ENCODE measurements at regions not wholly inside any gene's neighbourhood (a gene's known extent, or its start where the extent isn't known, plus 50 kb on each side); places are given as distances from the start of the nearest gene placed in this dataset.

GRCh38 chr13:111858571-111858970, 208.4 kb upstream of the SOX1 start:
- WGBS, 2 donors: 89% methylated on average over 14 of the region's 14 CpGs
- no peak for TF ChIP-seq CTCF (IDR thresholded peaks at IDR 0.05; ENCODE audit: control extremely low read depth, extremely low read depth)

GRCh38 chr13:111859354-111860230, 207.4 kb upstream of the SOX1 start:
- 78 to 83% methylated on average over 18 of the region's 18 CpGs for WGBS, 2 donors
- H3K9me3 ChIP-seq (ENCODE audit: control insufficient read depth in 4 of 4, insufficient read depth in 3 of 4, low read length in 3 of 4): peaks cover 0 to 12% (median 0%) of the 10 kb centered on the region in 4 donors
- H3K36me3 ChIP-seq (ENCODE audit: control insufficient read depth in 4 of 4, insufficient read depth in 4 of 4, low read length in 4 of 4): no peaks in the 10 kb centered on the region
- no peak for DNase-seq
- H3K27me3 ChIP-seq (ENCODE audit: control insufficient read depth in 3 of 3, insufficient read depth in 3 of 3, low read length in 2 of 3): peaks cover 0 to 10% (median 0%) of the 10 kb centered on the region in 3 donors
- ATAC-seq (ENCODE audit: insufficient read depth, low FRiP score): no peak
- no peak overlapping the region for H3K4me3 ChIP-seq
- no peak overlapping the region for H3K27ac ChIP-seq (ENCODE audit: low read depth in 1 of 2, low read length in 1 of 2)
- no peak for TF ChIP-seq CTCF (IDR thresholded peaks at IDR 0.05; ENCODE audit: control extremely low read depth, extremely low read depth)
- H3K4me1 ChIP-seq (ENCODE audit: control insufficient read depth in 5 of 5, insufficient read depth in 5 of 5, low read length in 5 of 5): no peaks in the 10 kb centered on the region
- H3K9ac ChIP-seq (ENCODE audit: insufficient read depth in 1 of 2, low read length in 2 of 2): no peak overlapping the region

More at GRCh38 chr13:111858571-111858970, 208.4 kb upstream of the SOX1 start:
- H3K4me3 ChIP-seq: no peak overlapping the region
- no peaks in the 10 kb centered on the region for H3K36me3 ChIP-seq (ENCODE audit: control insufficient read depth in 4 of 4, insufficient read depth in 4 of 4, low read length in 4 of 4)
- no peak overlapping the region for H3K27ac ChIP-seq (ENCODE audit: low read depth in 1 of 2, low read length in 1 of 2)
- H3K9ac ChIP-seq (ENCODE audit: insufficient read depth in 1 of 2, low read length in 2 of 2): no peak overlapping the region
- peaks cover 0 to 11% (median 0%) of the 10 kb centered on the region in 4 donors for H3K9me3 ChIP-seq (ENCODE audit: control insufficient read depth in 4 of 4, insufficient read depth in 3 of 4, low read length in 3 of 4)
- H3K27me3 ChIP-seq (ENCODE audit: control insufficient read depth in 3 of 3, insufficient read depth in 3 of 3, low read length in 2 of 3): peaks cover 0 to 19% (median 0%) of the 10 kb centered on the region in 3 donors
- no peak for DNase-seq
- H3K4me1 ChIP-seq (ENCODE audit: control insufficient read depth in 5 of 5, insufficient read depth in 5 of 5, low read length in 5 of 5): no peaks in the 10 kb centered on the region
- no peak for ATAC-seq (ENCODE audit: insufficient read depth, low FRiP score)

GRCh38 chr13:111860231-111860552, 206.8 kb upstream of the SOX1 start:
- Histone ChIP-seq H3K4me3 (no peak overlapping the region), H3K9ac (ENCODE audit: insufficient read depth in 1 of 2, low read length in 2 of 2) (no peak overlapping the region), H3K27me3 (ENCODE audit: control insufficient read depth in 3 of 3, insufficient read depth in 3 of 3, low read length in 2 of 3) (peaks cover 0 to 5% (median 0%) of the 10 kb centered on the region in 3 donors), H3K27ac (ENCODE audit: low read depth in 1 of 2, low read length in 1 of 2) (no peak overlapping the region), H3K4me1 (ENCODE audit: control insufficient read depth in 5 of 5, insufficient read depth in 5 of 5, low read length in 5 of 5) (no peaks in the 10 kb centered on the region), H3K9me3 (ENCODE audit: control insufficient read depth in 4 of 4, insufficient read depth in 3 of 4, low read length in 3 of 4) (peaks cover 0 to 13% (median 0%) of the 10 kb centered on the region in 4 donors), H3K36me3 (ENCODE audit: control insufficient read depth in 4 of 4, insufficient read depth in 4 of 4, low read length in 4 of 4) (no peaks in the 10 kb centered on the region)
- TF ChIP-seq CTCF (IDR thresholded peaks at IDR 0.05; ENCODE audit: control extremely low read depth, extremely low read depth): no peak
- DNase-seq (no peak), ATAC-seq (ENCODE audit: insufficient read depth, low FRiP score) (no peak)
- 55 to 60% methylated on average over 3 of the region's 3 CpGs for WGBS, 2 donors
